ENCODE measurements at regions not wholly inside any gene's neighbourhood (a gene's known extent, or its start where the extent isn't known, plus 50 kb on each side); places are given as distances from the start of the nearest gene placed in this dataset.

- FAIRE-seq: no peak
- 55% methylated on average over 7 of the region's 7 CpGs for WGBS (ENCODE audit: missing lambda C conversion rate)
These were observed 327.5 kb upstream of the RUNX1 start for GRCh38 chr21:35376406-35377135.

DNA sequence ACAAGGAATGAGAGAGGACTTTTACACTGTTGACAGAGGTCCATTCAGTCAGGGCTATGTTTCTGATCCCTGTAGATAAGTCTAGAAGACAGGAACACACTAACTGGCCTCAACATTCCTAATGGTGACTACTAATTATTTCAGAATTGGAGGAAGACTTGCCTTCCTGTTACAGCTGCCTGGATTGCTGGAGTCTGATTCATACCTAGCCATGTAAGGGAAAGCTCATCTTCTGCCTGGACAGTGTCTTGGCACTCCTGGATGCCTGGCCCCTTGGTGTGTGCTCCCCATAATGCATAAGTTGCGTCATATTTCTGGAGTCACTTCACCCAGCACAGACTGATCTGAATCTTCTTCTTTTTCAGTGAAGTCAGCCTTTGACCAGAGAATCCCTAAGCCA, 326.0 kb upstream of the RUNX1 start:
- ChIA-PET CTCF (no interaction called here), POLR2A (no interaction called here)
- no peak overlapping the region for H3K4me3 ChIP-seq
- no peak overlapping the region for H3K27ac ChIP-seq
- FAIRE-seq (no peak), ATAC-seq (no peak), DNase-seq (ENCODE audit: low read depth in 1 of 2, low spot score in 1 of 2) (no peak)
- 92% methylated on average over 1 of the region's 1 CpG for WGBS (ENCODE audit: missing lambda C conversion rate)
- no peaks in the 10 kb centered on the region for H3K4me1 ChIP-seq
- H3K4me2 ChIP-seq: no peak overlapping the region
- no peaks in the 10 kb centered on the region for H3K9me3 ChIP-seq
- TF ChIP-seq RAD21 (conservative IDR thresholded peaks at IDR 0.05 in 1 of 2, IDR thresholded peaks at IDR 0.05 in 1 of 2) (no peak), REST (IDR thresholded peaks at IDR 0.05) (no peak), MAFK (IDR thresholded peaks at IDR 0.05; ENCODE audit: partially characterized antibody) (no peak), MYC (IDR thresholded peaks at IDR 0.05; ENCODE audit: borderline replicate concordance, low read length) (no peak), JUNB (IDR thresholded peaks at IDR 0.05) (no peak), RCOR1 (IDR thresholded peaks at IDR 0.05; ENCODE audit: low read depth, low read length) (no peak), FOSB (CRISPR knock-in tag; IDR thresholded peaks at IDR 0.05) (no peak), NR3C1 (IDR thresholded peaks at IDR 0.05) (no peak), SMC3 (IDR thresholded peaks at IDR 0.05) (no peak)

More at GRCh38 chr21:35376406-35377135, 327.5 kb upstream of the RUNX1 start:
- H3K9me3 ChIP-seq: no peaks in the 10 kb centered on the region
- no peak overlapping the region for H3K4me3 ChIP-seq
- no peaks in the 10 kb centered on the region for H3K4me1 ChIP-seq
- no peak overlapping the region for H3K27ac ChIP-seq
- no peak for DNase-seq (ENCODE audit: low read depth in 1 of 2, low spot score in 1 of 2)
- ChIA-PET CTCF (no interaction called here), POLR2A (no interaction called here)
- no peak for TF ChIP-seq RCOR1 (IDR thresholded peaks at IDR 0.05; ENCODE audit: low read depth, low read length)
- no peak for TF ChIP-seq ELK1 (IDR thresholded peaks at IDR 0.05; ENCODE audit: low read depth, low read length)
- no peak for TF ChIP-seq TFCP2L1 (CRISPR knock-in tag; IDR thresholded peaks at IDR 0.05)
- no peak for TF ChIP-seq ZC3H11A (IDR thresholded peaks at IDR 0.05)
- TF ChIP-seq, protein P1, sequence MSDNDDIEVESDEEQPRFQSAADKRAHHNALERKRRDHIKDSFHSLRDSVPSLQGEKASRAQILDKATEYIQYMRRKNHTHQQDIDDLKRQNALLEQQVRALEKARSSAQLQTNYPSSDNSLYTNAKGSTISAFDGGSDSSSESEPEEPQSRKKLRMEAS (IDR thresholded peaks at IDR 0.05): no peak
- TF ChIP-seq MAFK (IDR thresholded peaks at IDR 0.05; ENCODE audit: partially characterized antibody): no peak
- no peak for TF ChIP-seq EP300 (IDR thresholded peaks at IDR 0.05)
- TF ChIP-seq REST (IDR thresholded peaks at IDR 0.05): no peak
- TF ChIP-seq NFE2L2 (conservative IDR thresholded peaks at IDR 0.05; ENCODE audit: low read length): no peak
- TF ChIP-seq, protein P2, sequence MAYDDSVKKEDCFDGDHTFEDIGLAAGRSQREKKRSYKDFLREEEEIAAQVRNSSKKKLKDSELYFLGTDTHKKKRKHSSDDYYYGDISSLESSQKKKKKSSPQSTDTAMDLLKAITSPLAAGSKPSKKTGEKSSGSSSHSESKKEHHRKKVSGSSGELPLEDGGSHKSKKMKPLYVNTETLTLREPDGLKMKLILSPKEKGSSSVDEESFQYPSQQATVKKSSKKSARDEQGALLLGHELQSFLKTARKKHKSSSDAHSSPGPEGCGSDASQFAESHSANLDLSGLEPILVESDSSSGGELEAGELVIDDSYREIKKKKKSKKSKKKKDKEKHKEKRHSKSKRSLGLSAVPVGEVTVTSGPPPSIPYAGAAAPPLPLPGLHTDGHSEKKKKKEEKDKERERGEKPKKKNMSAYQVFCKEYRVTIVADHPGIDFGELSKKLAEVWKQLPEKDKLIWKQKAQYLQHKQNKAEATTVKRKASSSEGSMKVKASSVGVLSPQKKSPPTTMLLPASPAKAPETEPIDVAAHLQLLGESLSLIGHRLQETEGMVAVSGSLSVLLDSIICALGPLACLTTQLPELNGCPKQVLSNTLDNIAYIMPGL (CRISPR knock-in tag; IDR thresholded peaks at IDR 0.05; ENCODE audit: borderline replicate concordance): no peak
- TF ChIP-seq CBX8 (IDR thresholded peaks at IDR 0.05): no peak
- no peak for TF ChIP-seq CBX2 (IDR thresholded peaks at IDR 0.05; ENCODE audit: borderline replicate concordance, low read depth)
- no peak for TF ChIP-seq MAZ (IDR thresholded peaks at IDR 0.05; ENCODE audit: borderline replicate concordance, low read depth, low read length)
- no peak for TF ChIP-seq KDM1A (IDR thresholded peaks at IDR 0.05; ENCODE audit: low read depth)
- no peak for TF ChIP-seq ZSCAN20 (CRISPR knock-in tag; IDR thresholded peaks at IDR 0.05)
- no peak for TF ChIP-seq HOXB5 (CRISPR knock-in tag; IDR thresholded peaks at IDR 0.05)
- TF ChIP-seq BHLHE40 (IDR thresholded peaks at IDR 0.05; ENCODE audit: low read depth, low read length): no peak
- no peak overlapping the region for H3K4me2 ChIP-seq
- no peak for ATAC-seq

All from A549 (cell line).